ENCODE measurements at regions not wholly inside any gene's neighbourhood (a gene's known extent, or its start where the extent isn't known, plus 50 kb on each side); places are given as distances from the start of the nearest gene placed in this dataset.
A peak's percentile ranks its signal among the peaks of the same experiment; 100 is the strongest.

DNA sequence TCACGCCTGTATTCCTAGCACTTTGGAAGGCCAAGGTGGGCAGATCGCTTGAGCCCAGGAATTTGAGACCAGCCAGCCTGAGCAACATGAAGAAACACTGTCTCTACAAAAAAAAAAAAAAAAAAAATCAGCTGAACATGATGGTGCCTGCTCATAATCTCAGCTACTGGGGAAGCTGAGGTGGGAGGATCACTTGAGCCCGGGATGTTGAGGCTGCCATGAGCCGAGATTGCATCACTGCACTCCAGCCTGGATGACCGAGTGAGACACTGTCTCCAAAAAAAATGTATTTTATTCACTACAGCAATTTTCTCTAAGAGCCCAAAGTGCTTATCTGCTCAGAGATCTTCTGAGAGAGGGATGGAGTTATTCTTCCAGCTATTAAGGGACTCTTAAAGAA is 215.8 kb upstream of the PPP3CA start:
- no peak for DNase-seq

DNA sequence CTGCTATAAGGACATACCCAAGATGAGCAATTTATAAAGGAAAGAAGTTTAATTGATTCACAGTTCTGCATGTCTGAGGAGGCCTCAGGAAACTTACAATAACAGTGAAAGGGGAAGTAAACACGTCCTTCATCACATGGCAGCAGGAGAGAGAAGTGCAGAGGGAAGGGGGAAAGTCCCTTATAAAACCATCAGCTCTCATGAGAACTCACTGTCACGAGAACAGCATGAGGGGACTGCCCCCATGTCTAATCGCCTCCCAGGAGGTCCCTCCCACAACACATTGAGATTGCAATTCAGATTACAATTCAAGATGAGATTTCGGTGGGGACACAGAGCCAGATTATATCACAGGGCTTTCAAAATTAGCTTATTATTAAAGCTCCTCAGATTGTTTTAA is 209.5 kb upstream of the PPP3CA start:
- peak; percentile 0 for DNase-seq

DNA sequence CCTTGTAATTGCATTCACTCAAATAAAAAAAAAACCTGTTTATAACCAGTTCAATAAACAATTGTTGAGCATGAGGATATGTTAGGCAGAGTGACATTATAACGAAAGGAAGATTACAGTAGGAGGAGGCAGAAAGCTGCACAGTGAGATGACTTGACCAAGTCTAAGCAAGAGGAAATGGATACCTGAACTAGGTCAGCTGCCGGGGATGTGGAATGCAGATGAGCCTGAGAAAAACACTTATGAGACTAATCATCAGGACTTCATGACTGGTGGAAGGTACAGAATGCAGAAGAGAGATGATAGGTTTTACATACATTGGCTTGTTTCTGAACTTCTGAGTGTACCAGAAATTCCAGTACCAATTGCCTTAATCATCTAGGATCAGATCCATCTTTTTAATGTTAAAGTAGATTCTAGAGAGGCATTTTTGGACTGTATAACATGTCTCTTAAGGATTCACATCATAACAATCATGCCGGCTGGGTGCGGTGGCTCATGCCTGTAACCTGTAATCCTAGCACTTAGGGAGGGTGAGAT is 208.1 kb upstream of the PPP3CA start:
- no peak for DNase-seq

DNA sequence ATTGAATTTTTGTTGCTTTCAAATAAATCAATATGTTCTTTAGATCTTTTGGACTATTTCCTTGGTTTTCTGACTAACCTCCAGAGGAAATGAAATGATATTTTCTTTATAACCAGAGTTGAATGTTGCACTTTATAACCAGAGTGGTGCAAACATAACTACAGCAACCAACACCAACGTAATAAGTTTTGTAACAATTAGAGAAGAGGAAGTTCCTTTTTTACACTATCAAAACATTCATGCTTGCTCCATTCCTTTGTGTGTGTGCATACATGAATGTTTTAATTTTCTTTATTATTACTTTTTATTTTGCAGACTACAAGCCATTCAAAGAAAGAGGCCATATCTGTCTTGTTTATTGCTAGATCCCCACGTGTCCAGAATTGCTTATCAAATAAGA is 193.0 kb upstream of the PPP3CA start:
- DNase-seq = no peak

DNA sequence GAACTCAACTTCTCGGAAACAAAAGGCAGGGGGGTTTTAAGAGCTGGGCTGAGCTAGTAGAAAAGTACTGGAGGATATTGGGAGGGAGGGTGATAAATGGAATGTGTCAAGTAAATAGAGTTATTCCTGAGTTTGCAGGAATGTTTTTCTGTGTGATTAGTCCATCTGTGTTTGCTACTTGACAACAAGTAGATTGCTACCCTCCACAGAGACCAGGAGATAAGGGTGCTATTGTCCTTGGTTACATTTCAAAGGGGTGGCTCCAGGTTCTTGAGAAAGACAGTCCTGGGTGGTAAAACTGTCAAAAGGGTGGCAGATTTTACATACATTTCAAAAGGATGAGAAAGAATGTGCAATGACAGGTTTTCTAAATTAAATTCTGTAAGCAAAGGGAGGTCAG is 181.2 kb upstream of the PPP3CA start:
- no peak for DNase-seq

DNA sequence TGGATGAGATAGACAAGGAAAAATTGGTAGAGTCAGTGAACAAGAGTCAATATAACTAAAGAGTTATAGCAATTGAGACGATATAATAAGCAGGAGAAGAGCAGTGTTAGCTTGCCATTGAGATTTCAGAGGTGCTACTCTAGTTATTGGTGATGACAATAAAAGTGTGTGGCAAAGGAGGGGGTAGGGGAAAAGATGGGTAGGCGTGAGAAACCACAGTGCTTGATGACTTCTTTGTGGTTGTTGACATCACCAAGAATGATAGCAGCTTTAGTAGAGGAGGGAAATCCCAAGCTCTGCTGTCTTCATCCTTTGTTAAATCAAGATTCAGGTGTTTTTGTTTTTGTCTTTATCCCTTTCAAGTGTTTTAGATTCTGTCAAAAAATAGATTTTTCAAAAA is 179.9 kb upstream of the PPP3CA start:
- peak; percentile 89 for DNase-seq

DNA sequence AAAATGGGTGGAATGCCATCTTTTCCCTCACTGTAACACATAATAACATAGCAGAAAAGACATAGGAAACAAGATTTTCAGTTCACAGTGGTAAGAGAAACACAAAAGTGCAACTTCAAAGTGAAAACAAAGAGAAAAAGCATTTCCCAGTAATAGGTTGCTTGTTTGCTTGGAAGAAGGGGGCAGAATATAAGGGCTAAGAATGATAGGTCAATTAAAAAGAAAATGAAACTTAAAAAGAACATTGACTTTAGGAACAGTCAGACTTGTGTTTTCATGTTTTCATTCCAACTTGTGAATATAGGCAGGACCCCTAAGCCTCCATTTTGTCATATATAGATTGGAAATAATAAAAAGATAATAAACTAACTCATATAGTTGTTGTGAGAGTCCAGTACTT is 168.2 kb upstream of the PPP3CA start:
- DNase-seq = no peak

DNA sequence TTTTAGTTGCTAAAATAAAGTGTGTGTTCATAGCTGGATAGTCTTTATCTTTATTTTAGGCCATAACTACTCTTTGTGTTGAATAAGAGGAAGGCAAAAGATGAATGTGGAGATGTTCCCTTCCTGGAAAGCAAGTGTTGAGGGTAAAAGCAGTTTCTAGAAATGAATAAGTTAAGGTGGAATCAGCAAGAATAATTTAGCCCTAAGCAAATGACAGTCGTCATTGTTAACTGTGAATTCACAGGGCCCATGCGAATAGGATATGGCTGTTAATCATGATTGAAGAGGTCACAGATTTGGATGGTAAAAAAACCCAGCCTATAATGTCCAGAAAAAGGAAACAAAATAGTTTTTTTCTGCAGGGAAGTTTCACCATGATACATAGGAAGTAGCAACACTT is 167.8 kb upstream of the PPP3CA start:
- DNase-seq = peak; percentile 31

DNA sequence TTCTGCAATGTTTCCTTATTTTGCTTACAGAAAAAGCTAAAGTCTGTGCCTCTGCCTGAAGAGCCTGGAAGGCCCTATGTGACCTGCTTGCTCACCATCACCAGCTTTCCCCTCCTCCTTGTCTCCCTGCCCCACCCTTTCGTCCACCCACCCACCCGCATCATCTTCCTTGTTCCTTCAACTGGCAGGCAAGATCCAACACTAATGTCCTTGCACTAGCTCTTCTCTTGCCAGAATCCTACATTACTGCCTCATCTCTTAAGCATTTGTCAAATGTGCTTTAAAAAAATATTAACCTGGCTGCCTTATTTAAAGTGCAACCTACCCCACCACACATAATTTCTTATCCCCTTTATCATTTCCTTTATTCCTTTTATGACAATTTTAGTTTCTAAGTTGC is 165.1 kb upstream of the PPP3CA start:
- DNase-seq = no peak

DNA sequence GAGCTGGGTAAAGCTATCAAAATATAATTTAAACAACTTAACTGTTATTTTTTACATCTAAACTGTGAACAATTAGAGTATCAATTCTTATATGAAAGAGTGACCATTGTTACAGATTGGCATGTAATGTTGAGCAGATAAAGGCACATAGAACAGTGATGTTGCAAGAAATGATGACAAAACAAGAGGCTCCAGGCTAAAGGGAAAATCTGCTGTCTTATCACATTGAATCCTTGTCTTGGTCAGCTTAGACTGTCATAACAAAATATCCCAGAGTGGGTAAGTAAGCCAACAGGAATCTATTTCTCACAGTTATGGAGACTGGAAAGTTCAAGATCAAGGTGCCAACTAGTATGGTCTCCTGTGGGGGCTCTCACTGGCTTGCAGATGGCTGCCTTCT is 154.1 kb upstream of the PPP3CA start:
- no peak for DNase-seq

DNA sequence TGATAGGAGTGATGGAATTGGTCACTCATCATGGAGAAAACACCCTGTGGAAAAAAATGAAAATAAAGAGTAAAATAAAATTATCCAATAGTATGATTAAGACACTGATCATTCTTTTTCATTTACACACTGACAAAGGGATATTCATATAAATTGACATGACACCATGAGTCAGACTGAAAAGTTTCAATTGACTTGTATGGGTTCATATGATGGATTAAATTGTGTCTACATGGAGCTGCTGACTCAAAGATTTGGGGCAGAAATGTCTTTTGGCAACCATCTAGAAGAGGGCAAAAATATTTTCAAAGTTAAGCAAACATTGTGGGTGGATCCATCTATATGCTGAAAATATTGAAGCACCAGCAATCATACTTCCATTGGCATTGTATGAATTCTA is 153.4 kb upstream of the PPP3CA start:
- DNase-seq = peak; percentile 9

DNA sequence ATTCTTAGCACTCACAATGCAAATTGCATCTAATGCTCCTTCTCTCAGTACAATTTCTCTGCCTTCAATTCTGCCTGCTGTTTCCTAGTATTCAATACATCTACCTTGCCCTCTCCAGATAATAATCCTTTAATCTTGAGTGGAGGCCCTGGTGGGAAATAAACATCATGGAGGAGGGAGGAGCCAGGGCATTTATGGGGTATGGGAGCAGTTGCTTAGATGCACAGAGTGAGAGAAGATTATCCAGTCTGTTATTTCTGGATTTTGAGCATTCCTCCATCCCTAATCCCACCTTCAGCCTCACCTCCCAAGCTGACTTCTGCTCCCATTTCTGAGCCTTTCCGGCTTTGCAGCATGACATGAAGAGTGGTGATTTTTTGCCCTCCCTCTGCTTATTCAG is 127.9 kb upstream of the PPP3CA start:
- no peak for DNase-seq

DNA sequence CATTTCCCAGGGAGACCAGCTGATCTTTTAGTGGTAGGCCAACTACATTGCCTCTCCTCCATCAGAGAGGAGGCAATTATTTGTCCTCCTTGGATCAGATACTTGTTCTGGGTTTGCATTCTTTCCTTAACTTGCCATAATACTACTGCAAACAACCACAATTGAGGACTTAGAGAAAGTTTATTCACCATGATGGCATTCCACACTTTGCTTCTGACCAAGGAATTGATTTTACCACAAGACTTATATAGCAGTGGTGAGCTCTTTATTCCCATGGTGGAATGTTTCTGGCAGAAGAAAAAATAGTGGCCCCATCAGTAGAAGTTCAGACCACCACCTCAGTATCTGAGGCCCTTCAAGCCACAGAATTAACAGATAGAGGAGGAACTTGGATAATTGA is 123.9 kb upstream of the PPP3CA start:
- no peak for DNase-seq

DNA sequence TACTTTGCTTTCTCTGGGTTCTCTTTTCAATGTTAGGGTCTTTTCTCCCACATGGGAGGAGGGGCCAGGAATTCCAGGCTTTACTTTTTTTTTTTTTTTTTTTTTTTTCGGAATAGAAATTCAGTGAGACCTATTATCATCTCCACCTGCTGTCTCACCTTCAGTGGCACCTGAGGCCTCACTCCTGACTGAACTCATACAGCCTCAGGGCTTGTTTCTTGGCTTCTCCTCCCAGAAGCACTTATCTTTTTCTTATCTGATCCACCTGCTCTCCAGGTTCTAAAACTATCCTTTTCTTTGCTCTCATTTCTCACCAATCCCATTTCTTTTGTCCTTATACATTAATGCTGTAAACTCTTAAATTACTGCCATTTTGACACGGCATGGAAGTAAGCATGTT is 117.3 kb upstream of the PPP3CA start:
- no peak for DNase-seq

DNA sequence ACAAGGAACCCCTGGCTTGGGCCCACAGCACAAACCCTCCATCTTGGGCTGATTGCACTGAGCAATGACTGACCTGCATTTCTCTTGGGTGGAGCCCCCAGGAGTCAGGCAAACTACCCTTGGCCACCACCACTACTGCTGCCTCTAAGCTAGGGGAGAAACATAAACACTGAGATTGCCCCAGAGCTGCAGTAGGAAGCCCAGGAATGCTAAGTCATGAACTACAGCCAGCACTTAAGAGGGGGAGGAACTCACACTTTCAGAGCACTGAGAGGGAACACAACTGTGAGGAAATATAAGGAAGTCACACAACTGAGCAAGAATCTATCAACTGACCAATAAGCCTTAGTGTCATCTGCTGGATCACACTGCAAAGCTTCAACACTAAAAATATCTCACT is 111.6 kb upstream of the PPP3CA start:
- DNase-seq = no peak

DNA sequence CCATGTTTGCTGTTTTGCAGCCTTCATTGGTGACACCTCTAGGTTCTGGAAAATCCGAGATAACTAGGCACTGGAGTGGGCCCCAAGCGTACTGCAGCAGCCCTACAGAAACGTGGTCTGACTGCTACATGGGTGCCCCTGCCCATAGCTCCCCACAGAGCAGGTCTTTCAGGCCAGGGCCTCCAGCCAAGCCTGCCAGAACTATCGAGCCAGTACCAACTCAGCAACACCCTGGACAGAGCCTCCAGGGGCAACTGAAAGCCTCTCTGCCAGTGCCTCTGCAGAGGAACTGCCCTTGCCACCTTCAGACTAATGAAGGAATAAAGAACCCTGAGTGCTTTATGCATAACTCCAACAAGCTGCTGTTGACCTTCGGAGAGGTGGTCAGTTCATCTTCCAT is 111.1 kb upstream of the PPP3CA start:
- DNase-seq = no peak

DNA sequence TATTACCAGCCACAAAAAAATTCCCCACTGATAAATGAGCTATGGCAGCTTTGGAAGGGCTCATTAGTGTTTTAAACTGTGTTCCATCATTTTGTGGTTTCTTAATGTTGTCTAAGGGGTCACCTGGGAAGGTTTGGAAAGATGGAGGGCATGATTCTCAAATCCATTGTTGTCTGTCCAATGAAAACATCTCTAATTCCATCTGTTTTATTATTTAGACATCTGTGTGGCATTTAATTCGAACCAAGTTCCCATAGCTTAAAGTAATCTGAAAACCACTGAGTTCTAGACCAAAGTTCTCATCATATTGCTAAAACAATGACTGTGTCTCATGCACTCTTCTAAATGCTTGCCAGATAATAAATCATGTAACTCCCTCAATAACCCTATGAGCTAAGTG is 103.8 kb upstream of the PPP3CA start:
- no peak for DNase-seq

DNA sequence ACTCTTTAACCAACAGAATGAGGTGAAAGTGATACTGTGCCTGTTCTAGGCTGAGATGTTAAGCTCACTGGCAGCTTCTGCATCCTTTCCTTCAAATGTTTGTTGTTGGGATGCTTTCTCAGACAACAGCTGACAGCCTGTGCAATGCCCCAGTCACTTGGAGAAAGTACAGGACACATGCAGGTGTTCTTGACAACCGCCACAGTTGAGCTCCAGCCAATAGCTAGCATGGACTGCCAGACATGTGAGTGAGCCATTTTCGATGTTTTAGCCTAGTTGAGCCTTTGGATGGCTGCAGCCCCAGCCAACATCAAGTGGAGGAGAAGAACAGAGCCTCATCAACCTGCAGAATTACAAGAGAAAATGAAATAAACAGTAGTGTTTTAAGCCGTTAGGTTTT is 94.1 kb upstream of the PPP3CA start:
- no peak for DNase-seq

DNA sequence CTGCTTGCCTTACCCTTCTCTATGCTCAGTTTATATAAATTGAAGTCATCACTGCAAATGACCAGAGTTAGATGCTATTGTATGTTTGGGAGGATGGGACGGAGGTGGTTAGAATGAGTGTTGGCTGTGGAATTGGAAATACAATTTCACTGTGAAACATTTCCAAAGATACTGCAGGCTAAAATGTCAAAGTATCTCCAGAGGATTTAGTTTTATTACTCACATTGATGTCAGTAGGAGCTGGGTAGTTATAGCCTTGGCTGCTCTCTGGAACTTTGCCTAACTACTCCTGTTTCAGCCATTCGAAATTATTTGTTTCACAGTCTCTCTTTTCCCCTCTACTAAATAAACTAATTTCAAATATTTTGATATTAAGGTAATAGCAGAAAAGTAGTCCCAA is 92.6 kb upstream of the PPP3CA start:
- DNase-seq = no peak

DNA sequence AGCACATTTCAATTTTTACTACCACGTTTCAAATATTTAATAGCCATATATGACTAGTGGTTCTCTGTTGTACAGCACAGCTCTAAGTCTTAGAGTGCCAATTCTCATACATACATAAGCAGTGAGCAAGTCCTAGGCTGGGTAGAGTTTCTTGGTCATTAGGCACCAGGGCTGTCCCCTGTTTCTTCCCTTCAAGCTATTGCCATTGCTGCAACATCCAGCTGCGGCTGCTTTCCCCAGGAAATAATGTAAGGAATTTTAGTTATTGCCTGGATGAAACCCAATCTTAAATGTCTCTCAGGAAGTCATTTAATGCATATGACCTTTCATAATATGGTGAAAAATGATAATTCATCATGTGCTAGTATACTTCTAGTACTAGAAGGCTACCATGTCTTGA is 74.1 kb upstream of the PPP3CA start:
- DNase-seq = no peak

DNA sequence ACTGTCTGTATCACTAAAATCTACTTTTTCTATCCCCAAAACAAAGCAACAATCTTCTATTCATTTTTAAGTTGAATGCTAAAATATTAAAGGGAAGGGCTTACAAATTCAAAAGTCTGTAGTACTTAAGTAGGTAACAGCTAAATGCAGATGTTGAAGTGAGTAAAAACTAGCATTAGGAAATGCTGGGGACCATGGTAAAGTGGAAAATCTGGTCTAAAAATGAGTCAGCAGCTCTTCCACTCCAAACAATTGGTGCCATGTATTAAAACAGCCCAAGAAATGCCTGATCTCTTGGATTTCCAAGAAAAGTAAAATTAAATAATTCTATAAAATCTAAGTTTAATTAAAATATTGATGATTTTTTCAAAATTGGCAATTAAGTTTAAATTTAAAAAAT is 73.3 kb upstream of the PPP3CA start:
- DNase-seq = peak; percentile 19

DNA sequence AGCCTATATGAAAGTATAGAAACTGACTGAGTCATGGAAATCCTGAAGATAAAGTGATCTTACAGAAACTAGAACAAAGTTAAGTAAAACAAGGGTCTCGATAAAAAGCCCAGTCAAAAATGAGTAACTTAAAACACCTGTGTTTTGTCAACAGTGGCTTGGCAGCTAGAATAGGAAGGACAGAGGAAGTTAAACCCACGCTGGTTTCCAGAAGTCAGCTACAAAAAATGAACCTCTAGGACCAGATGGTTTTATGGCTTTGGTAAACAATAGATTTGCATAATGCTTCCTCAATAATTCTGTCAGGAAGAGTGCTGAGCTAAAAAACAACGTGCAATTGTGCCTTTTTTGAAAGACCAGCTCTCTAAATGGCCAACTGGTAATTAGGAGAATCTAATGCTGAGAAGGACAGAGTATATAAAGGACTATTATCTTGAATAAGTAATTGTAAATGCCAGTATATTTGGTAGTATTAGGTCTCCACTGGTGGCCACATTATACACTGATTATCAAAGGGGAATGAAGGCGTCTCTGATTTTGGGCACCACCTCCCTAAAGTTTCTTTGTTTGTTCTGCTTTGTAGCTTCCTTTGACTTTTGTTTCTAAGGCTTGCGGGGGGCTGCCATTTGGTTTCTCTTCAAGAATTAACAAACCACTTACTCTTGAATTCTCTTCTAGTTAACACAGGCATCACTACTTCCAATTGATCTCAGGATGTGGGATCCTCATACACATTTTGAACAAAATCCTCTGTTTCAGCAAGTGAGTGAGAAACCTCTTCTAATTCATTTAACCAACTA is 72.2 kb upstream of the PPP3CA start:
- peak; percentile 55 for DNase-seq

DNA sequence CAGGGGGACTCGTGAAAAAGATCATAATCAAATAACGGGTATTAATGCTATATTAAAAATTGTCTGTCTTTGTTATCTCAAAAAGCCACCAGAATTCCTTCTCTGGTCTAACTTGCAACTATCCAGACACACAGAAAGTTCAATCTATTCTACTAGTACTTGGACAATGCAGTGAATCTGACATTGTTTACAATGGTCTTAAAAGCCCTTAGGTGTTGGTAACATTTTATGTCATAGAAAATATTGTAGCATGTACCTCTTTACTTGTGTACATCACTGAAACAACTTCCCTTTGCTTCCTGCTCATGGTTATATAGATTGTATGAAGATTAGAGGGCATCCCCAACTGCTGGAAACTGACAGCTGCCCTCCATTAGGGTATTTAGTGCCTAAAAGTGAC is 71.1 kb upstream of the PPP3CA start:
- peak; percentile 15 for DNase-seq

DNA sequence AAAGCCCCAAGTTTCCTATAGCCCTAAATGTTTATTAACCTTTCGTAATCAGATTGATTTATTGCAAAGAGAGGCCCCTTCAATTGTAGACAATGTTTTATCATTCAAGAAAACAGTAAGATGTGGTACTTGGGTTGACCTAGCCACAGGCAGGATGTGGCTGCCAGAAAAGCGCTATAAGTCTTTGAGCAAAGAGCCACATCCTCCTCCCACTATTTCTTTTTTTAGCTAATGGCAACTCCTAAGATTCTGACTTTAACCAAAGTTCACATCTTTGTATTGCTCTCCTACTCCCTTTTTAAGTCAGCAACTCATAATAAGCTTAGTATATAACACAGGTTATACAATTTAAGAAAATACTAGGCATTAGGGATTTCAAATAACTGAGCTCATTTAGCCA is 70.7 kb upstream of the PPP3CA start:
- peak; percentile 83 for DNase-seq

DNA sequence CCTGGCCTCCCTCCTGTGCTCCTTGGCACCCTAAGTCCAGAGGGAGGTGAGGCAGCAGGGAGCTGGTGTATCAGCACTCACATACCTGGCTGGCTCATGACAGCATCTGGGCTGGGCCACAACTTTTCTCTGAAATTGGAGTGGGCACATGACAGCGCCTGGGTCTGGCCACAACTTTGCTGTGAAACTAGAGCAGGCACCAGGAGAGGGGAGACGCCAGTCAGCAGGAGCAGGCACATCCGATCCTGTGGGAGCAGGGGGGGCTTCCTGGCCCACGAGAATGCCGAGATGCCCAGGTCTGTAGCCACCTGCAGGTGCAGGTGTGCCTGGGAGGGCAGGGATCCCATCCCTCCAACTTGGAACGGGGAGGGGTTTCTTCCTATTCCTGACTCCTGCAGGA is 69.7 kb upstream of the PPP3CA start:
- no peak for DNase-seq

All from activated CD4-positive, alpha-beta T cell treated with anti-CD3 and anti-CD28 coated beads, Interleukin-10, Interleukin-2, amounts not matched to agents 100 ng/mL and 50 ng/mL, durations not matched to agents 16 hours and 8 hours (primary cell).